B cell (primary cell): ENCODE measurements at regions not wholly inside any gene's neighbourhood (a gene's known extent, or its start where the extent isn't known, plus 50 kb on each side); places are given as distances from the start of the nearest gene placed in this dataset.

Experiments
- ATAC-seq: fragments of 200-7000 bp; cut with Tn5 transposase; one replicate; pipeline ENCODE4 v1.10.0; 2021; ENCODE audit warnings: low read depth, mild to moderate bottlenecking, moderate number of reproducible peaks, moderate library complexity
- CTCF ChIA-PET: fragments of 350-600 bp; sonication (Branson Sonifier 250); formaldehyde crosslinking; loops from one replicate; lab custom pipeline; 2021; ENCODE audit warnings: antibody characterized with exemption, inconsistent platforms; lab: Charles Lee
- POLR2A ChIA-PET: fragments of 350-600 bp; sonication (Branson Sonifier 250); formaldehyde crosslinking; loops from one replicate; lab custom pipeline; 2021; ENCODE audit warnings: antibody characterized with exemption; lab: Charles Lee
- DNase-seq: peaks from one replicate; pipeline ENCODE4 v3.0.0; 2013
- H2AFZ ChIP-seq: 2 replicates; pipeline ENCODE4 v1.6.1; 2012; ENCODE audit warnings: mild to moderate bottlenecking, low read depth, low read length; ENCODE audit not compliant: insufficient read depth, poor library complexity, severe bottlenecking
- H3K27ac ChIP-seq, 2 donors: 1 replicate in 1 of 2; 2 replicates in 1 of 2; pipeline ENCODE4 v1.5.1; 2012 to 2013; ENCODE audit warnings: low read length in 2 of 2, mild to moderate bottlenecking in 2 of 2, moderate library complexity in 1 of 2
- H3K27me3 ChIP-seq, 4 experiments: fragments of 200-600 bp in 1 of 4; sonication (generic) in 1 of 4; replicated peaks in 1 of 4; 1 replicate in 2 of 4; 2 replicates in 2 of 4; pipeline versions ENCODE4 v1.6.1 to v1.7.0; 2013 to 2016; ENCODE audit warnings: low read length in 3 of 4, mild to moderate bottlenecking in 2 of 4, mixed read lengths in 1 of 4, moderate library complexity in 1 of 4; ENCODE audit not compliant: insufficient read depth in 4 of 4, control insufficient read depth in 3 of 4; ENCODE audit errors: control extremely low read depth in 1 of 4
- H3K36me3 ChIP-seq, 2 experiments: replicated peaks in 1 of 2; 1 replicate in 1 of 2; 2 replicates in 1 of 2; pipeline versions ENCODE4 v1.6.1 to v1.7.1; 2013; ENCODE audit warnings: low read length in 1 of 2; ENCODE audit not compliant: insufficient read depth in 2 of 2, control insufficient read depth in 1 of 2; ENCODE audit errors: control extremely low read depth in 1 of 2, extremely low read depth in 1 of 2
- H3K4me1 ChIP-seq, 2 donors: fragments of 200-600 bp in 1 of 2; sonication (generic) in 1 of 2; 1 replicate in 1 of 2; 2 replicates in 1 of 2; pipeline versions ENCODE4 v1.5.1 to v1.6.1; 2013 to 2017; ENCODE audit warnings: low read length in 2 of 2; ENCODE audit not compliant: control insufficient read depth in 2 of 2, insufficient read depth in 2 of 2
- H3K4me2 ChIP-seq: replicated peaks from 2 replicates; pipeline ENCODE3; 2012; ENCODE audit warnings: mild to moderate bottlenecking, low read depth, low read length; ENCODE audit not compliant: poor library complexity, severe bottlenecking
- H3K4me3 ChIP-seq, 5 experiments: fragments of 200-600 bp in 1 of 5; sonication (generic) in 1 of 5; 1 replicate in 3 of 5; 2 replicates in 2 of 5; pipeline versions ENCODE4 v1.5.1 to v1.7.0; 2011 to 2016; ENCODE audit warnings: low read length in 4 of 5, mild to moderate bottlenecking in 4 of 5, low read depth in 2 of 5, control low read depth in 1 of 5, moderate library complexity in 1 of 5; ENCODE audit not compliant: insufficient read depth in 1 of 5; ENCODE audit errors: control extremely low read depth in 1 of 5, extremely low read depth in 1 of 5
- H3K79me2 ChIP-seq: fragments of 200-600 bp; sonication (generic); one replicate; pipeline ENCODE4 v1.6.0; 2016; ENCODE audit warnings: low read length; ENCODE audit not compliant: control insufficient read depth, insufficient read depth
- H3K9ac ChIP-seq: fragments of 200-600 bp; sonication (generic); 2 replicates; pipeline ENCODE4 v1.6.1; 2017; ENCODE audit warnings: mild to moderate bottlenecking, low read length, moderate library complexity
- H3K9me3 ChIP-seq, 3 donors: one replicate each; pipeline versions ENCODE4 v1.6.1 to v1.7.1; 2013; ENCODE audit warnings: low read length in 2 of 3; ENCODE audit not compliant: control insufficient read depth in 2 of 3, insufficient read depth in 1 of 3; ENCODE audit errors: control extremely low read depth in 1 of 3
- H4K20me1 ChIP-seq: 2 replicates; pipeline ENCODE4 v1.6.0; 2012; ENCODE audit warnings: mild to moderate bottlenecking, low read length; ENCODE audit not compliant: insufficient read depth, control insufficient read depth, poor library complexity, severe bottlenecking
- H3K27ac Mint-ChIP-seq: one replicate; pipeline ENCODE4 v1.8.0; 2021; ENCODE audit warnings: mixed read lengths
- H3K27me3 Mint-ChIP-seq: one replicate; pipeline ENCODE4 v1.8.0; 2021; ENCODE audit warnings: mixed read lengths
- H3K4me1 Mint-ChIP-seq: one replicate; pipeline ENCODE4 v1.8.0; 2021; ENCODE audit warnings: mixed read lengths
- H3K4me3 Mint-ChIP-seq: one replicate; pipeline ENCODE4 v1.8.0; 2021; ENCODE audit warnings: mixed read lengths
- H3K9me3 Mint-ChIP-seq: one replicate; pipeline ENCODE4 v1.8.0; 2022; ENCODE audit warnings: mixed read lengths; ENCODE audit not compliant: insufficient read depth
- EZH2 ChIP-seq: IDR thresholded peaks from 2 replicates; pipeline ENCODE4 v1.6.1; 2012; ENCODE audit warnings: borderline replicate concordance, low read depth, mild to moderate bottlenecking, moderate library complexity, low read length; ENCODE audit not compliant: insufficient read depth, poor library complexity, severe bottlenecking
- WGBS: methylation state at CpG from one replicate; pipeline ENCODE4 v1.1.5; 2013; ENCODE audit warnings: missing lambda C conversion rate; ENCODE audit not compliant: insufficient coverage; 5-methylcytosine and 5-hydroxymethylcytosine counted together
- intact Hi-C: fragments of 100-400 bp; cut with micrococcal nuclease; formaldehyde crosslinking; loops from one replicate; pipeline ENCODE4 v1.10.0; 2022
- TF ChIP-seq, protein P1 (sequence below): fragments of 200-600 bp; IDR thresholded peaks from one replicate; pipeline ENCODE4 v1.8.0; 2022; ENCODE audit warnings: antibody characterized with exemption, mild to moderate bottlenecking

GRCh38 chr6:48915591-48915990 is 547.5 kb downstream of the MMUT start:
- Histone ChIP-seq H3K4me2 (no peak overlapping the region), H3K4me1 (no peaks in the 10 kb centered on the region), H3K9ac (no peak overlapping the region), H3K79me2 (no peaks in the 10 kb centered on the region), H3K36me3 (no peaks in the 10 kb centered on the region), H2AFZ (no peak overlapping the region), H3K27me3 (no peaks in the 10 kb centered on the region), H3K27ac (no peak overlapping the region), H4K20me1 (no peaks in the 10 kb centered on the region), H3K9me3 (peaks cover 0 to 7% (median 3%) of the 10 kb centered on the region in 3 donors), H3K4me3 (no peak overlapping the region)
- no peaks in the 10 kb centered on the region for H3K27me3 Mint-ChIP-seq
- H3K4me1 Mint-ChIP-seq, result no peaks in the 10 kb centered on the region
- POLR2A ChIA-PET, result no interaction called here
- H3K27ac Mint-ChIP-seq, result no peak overlapping the region
- intact Hi-C loops, result no loop called here
- ATAC-seq, result no peak
- H3K9me3 Mint-ChIP-seq, result peaks cover 2% of the 10 kb centered on the region
- TF ChIP-seq, protein P1, sequence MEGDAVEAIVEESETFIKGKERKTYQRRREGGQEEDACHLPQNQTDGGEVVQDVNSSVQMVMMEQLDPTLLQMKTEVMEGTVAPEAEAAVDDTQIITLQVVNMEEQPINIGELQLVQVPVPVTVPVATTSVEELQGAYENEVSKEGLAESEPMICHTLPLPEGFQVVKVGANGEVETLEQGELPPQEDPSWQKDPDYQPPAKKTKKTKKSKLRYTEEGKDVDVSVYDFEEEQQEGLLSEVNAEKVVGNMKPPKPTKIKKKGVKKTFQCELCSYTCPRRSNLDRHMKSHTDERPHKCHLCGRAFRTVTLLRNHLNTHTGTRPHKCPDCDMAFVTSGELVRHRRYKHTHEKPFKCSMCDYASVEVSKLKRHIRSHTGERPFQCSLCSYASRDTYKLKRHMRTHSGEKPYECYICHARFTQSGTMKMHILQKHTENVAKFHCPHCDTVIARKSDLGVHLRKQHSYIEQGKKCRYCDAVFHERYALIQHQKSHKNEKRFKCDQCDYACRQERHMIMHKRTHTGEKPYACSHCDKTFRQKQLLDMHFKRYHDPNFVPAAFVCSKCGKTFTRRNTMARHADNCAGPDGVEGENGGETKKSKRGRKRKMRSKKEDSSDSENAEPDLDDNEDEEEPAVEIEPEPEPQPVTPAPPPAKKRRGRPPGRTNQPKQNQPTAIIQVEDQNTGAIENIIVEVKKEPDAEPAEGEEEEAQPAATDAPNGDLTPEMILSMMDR, result no peak
- TF ChIP-seq EZH2, result no peak
- no peak overlapping the region for H3K4me3 Mint-ChIP-seq
- DNase-seq, result no peak
- CTCF ChIA-PET, result no interaction called here

GRCh38 chr6:48912503-48912902 is 550.5 kb downstream of the MMUT start:
- CTCF ChIA-PET, result no interaction called here
- POLR2A ChIA-PET, result no interaction called here
- H3K4me3 ChIP-seq, result no peak overlapping the region
- Mint-ChIP-seq H3K4me1 (no peaks in the 10 kb centered on the region), H3K27ac (no peak overlapping the region), H3K9me3 (peaks cover 2% of the 10 kb centered on the region), H3K4me3 (no peak overlapping the region), H3K27me3 (no peaks in the 10 kb centered on the region)
- no peaks in the 10 kb centered on the region for H3K27me3 ChIP-seq
- no CpG with 5 or more reads among the region's 2 CpGs for WGBS
- no peaks in the 10 kb centered on the region for H3K9me3 ChIP-seq
- intact Hi-C loops, result no loop called here
- no peaks in the 10 kb centered on the region for H3K36me3 ChIP-seq
- H4K20me1 ChIP-seq, result no peaks in the 10 kb centered on the region
- TF ChIP-seq, protein P1, result no peak
- no peak for DNase-seq
- H3K79me2 ChIP-seq, result no peaks in the 10 kb centered on the region
- no peak overlapping the region for H2AFZ ChIP-seq
- H3K4me1 ChIP-seq, result no peaks in the 10 kb centered on the region
- no peak overlapping the region for H3K27ac ChIP-seq
- ATAC-seq, result no peak
- H3K9ac ChIP-seq, result no peak overlapping the region
- H3K4me2 ChIP-seq, result no peak overlapping the region
